Body of pancreas (tissue), 4 donors: ENCODE measurements at regions not wholly inside any gene's neighbourhood (a gene's known extent, or its start where the extent isn't known, plus 50 kb on each side); places are given as distances from the start of the nearest gene placed in this dataset.
"Not testable (repeated sequence)": the region's sequence is repeated elsewhere in the genome, so short reads cannot be mapped to it uniquely, and the experiment has no call there.

Source experiments
- CTCF ChIP-seq, 7 experiments: fragments of 450-650 bp in 4 of 7; fragments of 200-600 bp in 3 of 7; sonication (generic) in 3 of 7; IDR thresholded peaks; one replicate each; pipeline ENCODE4 v1.5.1; 2016 to 2019; ENCODE audit warnings: antibody characterized with exemption in 7 of 7
- POLR2A ChIP-seq, 3 donors: fragments of 450-650 bp; IDR thresholded peaks; one replicate each; pipeline ENCODE4 v1.6.1; 2016; ENCODE audit warnings: antibody characterized with exemption in 3 of 3, mild to moderate bottlenecking in 2 of 3

- TF ChIP-seq POLR2A, CTCF (IDR thresholded peaks at IDR 0.05): not testable (repeated sequence)
Measured at GRCh38 chrY:22927667-22928066, 56.4 kb upstream of the BPY2 start.
